Caco-2 (cell line): ENCODE measurements at regions not wholly inside any gene's neighbourhood (a gene's known extent, or its start where the extent isn't known, plus 50 kb on each side); places are given as distances from the start of the nearest gene placed in this dataset.
"Not testable (repeated sequence)": the region's sequence is repeated elsewhere in the genome, so short reads cannot be mapped to it uniquely, and the experiment has no call there.

Experiments used
- BruUV-seq: library from RNA; stranded (reverse); fragments of 400-500 nt; replicated peaks from 2 replicates; lab custom pipeline; 2021; lab: Mats Ljungman, UMichigan
- CTCF ChIA-PET: fragments of 300-600 bp; sonication (Branson Sonifier 250); formaldehyde crosslinking; loops from one replicate; lab custom pipeline; 2022; ENCODE audit warnings: antibody characterized with exemption; lab: Charles Lee
- POLR2A ChIA-PET: fragments of 300-600 bp; sonication (Branson Sonifier 250); formaldehyde crosslinking; loops from one replicate; lab custom pipeline; 2022; ENCODE audit warnings: antibody characterized with exemption; lab: Charles Lee
- DNase-seq, 2 experiments: peaks; one replicate each; pipeline versions ENCODE4 v3.0.0 to v3.0.0-alpha.2; 2020 to 2022
- H3K27me3 ChIP-seq: replicated peaks from 2 replicates; pipeline ENCODE4 v1.6.0; 2011; ENCODE audit warnings: low read length; ENCODE audit not compliant: control insufficient read depth, insufficient read depth
- H3K36me3 ChIP-seq: 2 replicates; pipeline ENCODE4 v1.5.1; 2011; ENCODE audit warnings: low read length; ENCODE audit not compliant: control insufficient read depth, insufficient read depth
- H3K4me1 ChIP-seq: fragments of 250-450 bp; sonication (Bioruptor Pico); 2 replicates; pipeline ENCODE4 v1.5.1; 2020; ENCODE audit warnings: mild to moderate bottlenecking
- H3K4me3 ChIP-seq: 2 replicates; pipeline ENCODE4 v1.5.1; 2011; ENCODE audit warnings: low read depth, mild to moderate bottlenecking, control low read depth, low read length
- H3K9me3 ChIP-seq: fragments of 250-450 bp; sonication (Bioruptor Pico); 2 replicates; pipeline ENCODE4 v1.5.1; 2020; ENCODE audit warnings: mild to moderate bottlenecking, moderate library complexity
- H3K27ac Mint-ChIP-seq: one replicate; pipeline ENCODE4 v1.8.0; 2022; ENCODE audit warnings: mixed read lengths; ENCODE audit not compliant: unreplicated experiment
- H3K27me3 Mint-ChIP-seq: one replicate; pipeline ENCODE4 v1.8.0; 2022; ENCODE audit warnings: mixed read lengths; ENCODE audit not compliant: insufficient read depth, unreplicated experiment
- H3K36me3 Mint-ChIP-seq: one replicate; pipeline ENCODE4 v1.8.0; 2022; ENCODE audit warnings: mild to moderate bottlenecking, mixed read lengths; ENCODE audit not compliant: insufficient read depth, unreplicated experiment
- H3K4me1 Mint-ChIP-seq: one replicate; pipeline ENCODE4 v1.8.0; 2022; ENCODE audit warnings: low read depth, mixed read lengths; ENCODE audit not compliant: unreplicated experiment
- H3K4me3 Mint-ChIP-seq: one replicate; pipeline ENCODE4 v1.8.0; 2022; ENCODE audit warnings: mild to moderate bottlenecking, moderate library complexity, mixed read lengths; ENCODE audit not compliant: unreplicated experiment
- H3K9me3 Mint-ChIP-seq: one replicate; pipeline ENCODE4 v1.8.0; 2022; ENCODE audit warnings: mixed read lengths; ENCODE audit not compliant: unreplicated experiment
- intact Hi-C: fragments of 100-400 bp; cut with micrococcal nuclease; formaldehyde crosslinking; loops from one replicate; pipeline ENCODE4 v1.10.0; 2022; ENCODE audit not compliant: unreplicated experiment
- TF ChIP-seq, protein P1 (sequence below), 2 experiments: fragments of 200-600 bp in 1 of 2; IDR thresholded peaks; 1 replicate in 1 of 2; 2 replicates in 1 of 2; pipeline versions ENCODE4 v1.5.1 to v1.8.0; 2011 to 2022; ENCODE audit warnings: antibody characterized with exemption in 1 of 2, control low read depth in 1 of 2, inconsistent platforms in 1 of 2, low read depth in 1 of 2, low read length in 1 of 2, mild to moderate bottlenecking in 1 of 2, moderate library complexity in 1 of 2; ENCODE audit not compliant: insufficient read depth in 1 of 2, severe bottlenecking in 1 of 2, unreplicated experiment in 1 of 2

DNA sequence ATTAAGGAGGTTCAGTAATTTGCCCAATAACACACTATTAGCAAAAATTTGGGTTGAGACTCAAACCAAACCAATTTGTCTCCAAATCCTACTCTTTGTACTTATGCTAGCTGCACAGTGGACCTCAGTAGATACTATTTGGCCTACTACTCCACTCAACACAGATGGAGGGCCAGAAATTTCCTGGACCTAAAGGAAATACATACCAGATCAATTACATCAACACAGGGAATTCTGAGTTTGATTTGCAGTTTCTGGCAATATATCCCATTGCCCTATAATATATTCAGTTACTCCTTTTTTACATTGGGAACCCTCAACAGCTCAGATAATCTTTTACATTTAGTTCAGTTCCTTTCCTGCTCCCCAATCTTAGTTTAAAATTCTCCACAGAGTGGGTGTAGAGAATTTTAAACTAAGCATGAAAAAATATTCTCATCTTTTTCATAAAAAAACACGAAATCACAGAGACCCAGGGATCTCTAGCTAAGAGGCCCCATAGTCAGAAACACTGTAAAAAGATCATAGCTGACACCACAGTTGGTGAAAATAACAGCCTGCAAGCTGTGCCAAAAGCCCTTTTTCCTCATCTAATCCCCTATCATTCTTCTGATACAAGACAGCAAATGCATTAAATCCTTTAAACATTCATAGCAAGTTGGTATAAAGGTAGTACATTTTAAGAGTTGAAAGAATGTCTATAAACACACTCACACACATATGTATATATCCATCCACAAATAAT lies 317.7 kb upstream of the ESRRG start:
- ChIA-PET CTCF (no interaction called here), POLR2A (no interaction called here)
- no peaks in the 10 kb centered on the region for H3K4me1 ChIP-seq
- H3K27me3 ChIP-seq = no peaks in the 10 kb centered on the region
- intact Hi-C loops = no loop called here
- peaks cover 16% of the 10 kb centered on the region for H3K9me3 ChIP-seq
- BruUV-seq = no TSS peak
- Mint-ChIP-seq H3K4me3 (no peak overlapping the region), H3K9me3 (peaks cover 38% of the 10 kb centered on the region), H3K27me3 (no peaks in the 10 kb centered on the region), H3K36me3 (no peaks in the 10 kb centered on the region), H3K27ac (no peak overlapping the region), H3K4me1 (no peaks in the 10 kb centered on the region)
- H3K4me3 ChIP-seq = no peak overlapping the region
- H3K36me3 ChIP-seq = no peaks in the 10 kb centered on the region
- TF ChIP-seq, protein P1, sequence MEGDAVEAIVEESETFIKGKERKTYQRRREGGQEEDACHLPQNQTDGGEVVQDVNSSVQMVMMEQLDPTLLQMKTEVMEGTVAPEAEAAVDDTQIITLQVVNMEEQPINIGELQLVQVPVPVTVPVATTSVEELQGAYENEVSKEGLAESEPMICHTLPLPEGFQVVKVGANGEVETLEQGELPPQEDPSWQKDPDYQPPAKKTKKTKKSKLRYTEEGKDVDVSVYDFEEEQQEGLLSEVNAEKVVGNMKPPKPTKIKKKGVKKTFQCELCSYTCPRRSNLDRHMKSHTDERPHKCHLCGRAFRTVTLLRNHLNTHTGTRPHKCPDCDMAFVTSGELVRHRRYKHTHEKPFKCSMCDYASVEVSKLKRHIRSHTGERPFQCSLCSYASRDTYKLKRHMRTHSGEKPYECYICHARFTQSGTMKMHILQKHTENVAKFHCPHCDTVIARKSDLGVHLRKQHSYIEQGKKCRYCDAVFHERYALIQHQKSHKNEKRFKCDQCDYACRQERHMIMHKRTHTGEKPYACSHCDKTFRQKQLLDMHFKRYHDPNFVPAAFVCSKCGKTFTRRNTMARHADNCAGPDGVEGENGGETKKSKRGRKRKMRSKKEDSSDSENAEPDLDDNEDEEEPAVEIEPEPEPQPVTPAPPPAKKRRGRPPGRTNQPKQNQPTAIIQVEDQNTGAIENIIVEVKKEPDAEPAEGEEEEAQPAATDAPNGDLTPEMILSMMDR (IDR thresholded peaks at IDR 0.05; ENCODE audit: insufficient read depth in 1 of 2, low read depth in 1 of 2, low read length in 1 of 2, severe bottlenecking in 1 of 2, unreplicated experiment in 1 of 2) = no peak
- DNase-seq = no peak

- Mint-ChIP-seq H3K36me3 (no peaks in the 10 kb centered on the region), H3K4me1 (no peaks in the 10 kb centered on the region), H3K9me3 (peaks cover 38% of the 10 kb centered on the region), H3K27ac (no peak overlapping the region), H3K27me3 (no peaks in the 10 kb centered on the region), H3K4me3 (no peak overlapping the region)
- TF ChIP-seq, protein P1 (IDR thresholded peaks at IDR 0.05; ENCODE audit: insufficient read depth in 1 of 2, low read depth in 1 of 2, low read length in 1 of 2, severe bottlenecking in 1 of 2, unreplicated experiment in 1 of 2) = no peak
- POLR2A ChIA-PET = no interaction called here
- no peak for DNase-seq
- intact Hi-C loops = no loop called here
- no peak overlapping the region for H3K4me3 ChIP-seq
- H3K4me1 ChIP-seq = no peaks in the 10 kb centered on the region
- no TSS peak for BruUV-seq
- no peaks in the 10 kb centered on the region for H3K36me3 ChIP-seq
- H3K27me3 ChIP-seq = no peaks in the 10 kb centered on the region
- H3K9me3 ChIP-seq = peaks cover 16% of the 10 kb centered on the region
- CTCF ChIA-PET = no interaction called here
Measured at GRCh38 chr1:217039926-217040325, 316.7 kb upstream of the ESRRG start.

GRCh38 chr1:217039139-217039538 lies 315.9 kb upstream of the ESRRG start:
- H3K4me3 Mint-ChIP-seq, POLR2A ChIA-PET, H3K27me3 ChIP-seq, H3K4me1 ChIP-seq, H3K27me3 Mint-ChIP-seq, H3K27ac Mint-ChIP-seq, CTCF ChIA-PET, H3K4me3 ChIP-seq, DNase-seq, H3K36me3 ChIP-seq, H3K36me3 Mint-ChIP-seq, BruUV-seq, intact Hi-C loops, H3K4me1 Mint-ChIP-seq: not testable (repeated sequence)
- H3K9me3 Mint-ChIP-seq = peaks cover 38% of the 10 kb centered on the region
- peaks cover 16% of the 10 kb centered on the region for H3K9me3 ChIP-seq
